ENCODE measurements at regions not wholly inside any gene's neighbourhood (a gene's known extent, or its start where the extent isn't known, plus 50 kb on each side); places are given as distances from the start of the nearest gene placed in this dataset.

GRCh38 chr6:95143408-95144180, 433.7 kb upstream of the MANEA start:
- no peak for DNase-seq

- DNase-seq = no peak
These were observed 431.9 kb upstream of the MANEA start for GRCh38 chr6:95145457-95145856.

GRCh38 chr6:95159557-95159956, 417.8 kb upstream of the MANEA start:
- DNase-seq = peak; percentile 32

- DNase-seq = no peak
These were observed 407.6 kb upstream of the MANEA start for GRCh38 chr6:95169775-95170174.

- DNase-seq = no peak
These were observed 401.2 kb upstream of the MANEA start for GRCh38 chr6:95175927-95176675.

GRCh38 chr6:95185874-95186273, 391.5 kb upstream of the MANEA start:
- DNase-seq = peak; percentile 83

- peak; percentile 60 for DNase-seq
These were observed 390.6 kb upstream of the MANEA start for GRCh38 chr6:95186710-95187109.

GRCh38 chr6:95197590-95197989, 379.7 kb upstream of the MANEA start:
- DNase-seq = no peak

GRCh38 chr6:95203153-95203754, 374.1 kb upstream of the MANEA start:
- DNase-seq = peak; percentile 72

GRCh38 chr6:95204178-95204577, 373.2 kb upstream of the MANEA start:
- no peak for DNase-seq

GRCh38 chr6:95208621-95209020, 368.7 kb upstream of the MANEA start:
- peak; percentile 95 for DNase-seq

- peak; percentile 63 for DNase-seq
These were observed 368.3 kb upstream of the MANEA start for GRCh38 chr6:95209074-95209473.

- DNase-seq = peak; percentile 46
These were observed 360.8 kb upstream of the MANEA start for GRCh38 chr6:95216555-95216954.

- DNase-seq = peak; percentile 96
These were observed 350.0 kb upstream of the MANEA start for GRCh38 chr6:95227351-95227750.

- DNase-seq = peak; percentile 65
These were observed 348.7 kb upstream of the MANEA start for GRCh38 chr6:95228636-95229035.

GRCh38 chr6:95230071-95230740, 347.1 kb upstream of the MANEA start:
- DNase-seq = peak; percentile 91

- no peak for DNase-seq
These were observed 345.9 kb upstream of the MANEA start for GRCh38 chr6:95231416-95231815.

- DNase-seq = no peak
These were observed 344.9 kb upstream of the MANEA start for GRCh38 chr6:95232446-95232845.

- no peak for DNase-seq
These were observed 343.5 kb upstream of the MANEA start for GRCh38 chr6:95233879-95234278.

- DNase-seq = peak; percentile 45
These were observed 336.8 kb upstream of the MANEA start for GRCh38 chr6:95240514-95240913.

- DNase-seq = no peak
These were observed 334.8 kb upstream of the MANEA start for GRCh38 chr6:95242560-95242959.

- peak; percentile 39 for DNase-seq
These were observed 334.3 kb upstream of the MANEA start for GRCh38 chr6:95243053-95243452.

GRCh38 chr6:95244751-95245150, 332.6 kb upstream of the MANEA start:
- no peak for DNase-seq
